ENCODE measurements at regions not wholly inside any gene's neighbourhood (a gene's known extent, or its start where the extent isn't known, plus 50 kb on each side); places are given as distances from the start of the nearest gene placed in this dataset.

DNA sequence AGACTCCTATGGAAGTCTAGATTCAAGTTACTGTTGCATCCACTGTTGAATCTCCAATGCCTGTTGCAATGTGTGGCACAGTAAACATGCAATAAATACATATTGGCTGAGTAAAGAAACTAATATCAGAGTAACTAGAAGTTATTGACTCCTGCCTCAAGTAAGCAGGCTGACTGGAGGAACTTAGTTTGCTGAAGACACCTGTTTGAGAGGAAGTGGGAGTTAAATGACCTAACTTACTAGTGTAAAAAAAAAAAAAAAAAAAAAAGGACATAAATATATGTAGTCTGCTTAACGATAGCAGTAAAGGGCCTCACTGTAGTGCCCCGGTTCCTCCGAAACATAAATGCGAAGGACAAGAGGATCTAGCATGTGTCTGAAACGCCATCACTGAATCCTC is 249.8 kb upstream of the PRDM1 start:
- in situ Hi-C loops (cut with HindIII; ENCODE audit: extremely low pct_ligation_motif_present, low pct_unique_long_range_greater_than_20kb): loop anchor here (25.0 kb wide), 1 partner anchor 349 kb away; no protein-coding TSS in a partner anchor
- intact Hi-C loops (cut with micrococcal nuclease; ENCODE audit: unreplicated experiment): no loop called here

More for the DNA sequence above, 249.8 kb upstream of the PRDM1 start:
- no peaks in the 10 kb centered on the region for H3K4me1 ChIP-seq (ENCODE audit: insufficient read depth, low read length)
- no peaks in the 10 kb centered on the region for H4K20me1 ChIP-seq (ENCODE audit: insufficient read depth, low read length)
- no peaks in the 10 kb centered on the region for H3K79me2 ChIP-seq (ENCODE audit: insufficient read depth, low read length)
- FAIRE-seq: no peak
- no TSS peak for BruUV-seq (replicated peaks)
- ChIA-PET CTCF (ENCODE audit: low intra/inter-chr PET ratio, low total read pairs) (no interaction called here), POLR2A (no interaction called here)
- DNase-seq (ENCODE audit: low spot score): no peak
- H3K27ac ChIP-seq (ENCODE audit: extremely low read length, insufficient read depth, low read length): no peak overlapping the region
- no peak overlapping the region for H3K4me3 ChIP-seq (replicated peaks in 1 of 3; ENCODE audit: insufficient read depth in 1 of 3, low read depth in 2 of 3, low read length in 3 of 3)
- no peaks in the 10 kb centered on the region for H3K27me3 ChIP-seq (ENCODE audit: control insufficient read depth in 1 of 2, insufficient read depth in 2 of 2, low read length in 2 of 2)
- no peaks in the 10 kb centered on the region for H3K9me3 ChIP-seq (ENCODE audit: low read length)
- WGBS (ENCODE audit: low lambda C conversion rate): 59% methylated on average over 5 of the region's 5 CpGs
- H3K9ac ChIP-seq (ENCODE audit: insufficient read depth, low read depth, low read length): no peak overlapping the region
- H2AFZ ChIP-seq (ENCODE audit: low read length): no peak overlapping the region
- no peak for ATAC-seq
- no peak overlapping the region for H3K4me2 ChIP-seq (ENCODE audit: low read depth, low read length)
- no peak for TF ChIP-seq TERF1 (CRISPR knock-in tag; IDR thresholded peaks at IDR 0.05)
- no peak for TF ChIP-seq EHMT2 (IDR thresholded peaks at IDR 0.05; ENCODE audit: borderline replicate concordance, low read depth, low read length)
- no peak for TF ChIP-seq RXRB (CRISPR knock-in tag; IDR thresholded peaks at IDR 0.05; ENCODE audit: borderline replicate concordance)
- TF ChIP-seq, protein P1, sequence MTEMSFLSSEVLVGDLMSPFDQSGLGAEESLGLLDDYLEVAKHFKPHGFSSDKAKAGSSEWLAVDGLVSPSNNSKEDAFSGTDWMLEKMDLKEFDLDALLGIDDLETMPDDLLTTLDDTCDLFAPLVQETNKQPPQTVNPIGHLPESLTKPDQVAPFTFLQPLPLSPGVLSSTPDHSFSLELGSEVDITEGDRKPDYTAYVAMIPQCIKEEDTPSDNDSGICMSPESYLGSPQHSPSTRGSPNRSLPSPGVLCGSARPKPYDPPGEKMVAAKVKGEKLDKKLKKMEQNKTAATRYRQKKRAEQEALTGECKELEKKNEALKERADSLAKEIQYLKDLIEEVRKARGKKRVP (CRISPR knock-in tag; IDR thresholded peaks at IDR 0.05): no peak
- TF ChIP-seq, protein P2, sequence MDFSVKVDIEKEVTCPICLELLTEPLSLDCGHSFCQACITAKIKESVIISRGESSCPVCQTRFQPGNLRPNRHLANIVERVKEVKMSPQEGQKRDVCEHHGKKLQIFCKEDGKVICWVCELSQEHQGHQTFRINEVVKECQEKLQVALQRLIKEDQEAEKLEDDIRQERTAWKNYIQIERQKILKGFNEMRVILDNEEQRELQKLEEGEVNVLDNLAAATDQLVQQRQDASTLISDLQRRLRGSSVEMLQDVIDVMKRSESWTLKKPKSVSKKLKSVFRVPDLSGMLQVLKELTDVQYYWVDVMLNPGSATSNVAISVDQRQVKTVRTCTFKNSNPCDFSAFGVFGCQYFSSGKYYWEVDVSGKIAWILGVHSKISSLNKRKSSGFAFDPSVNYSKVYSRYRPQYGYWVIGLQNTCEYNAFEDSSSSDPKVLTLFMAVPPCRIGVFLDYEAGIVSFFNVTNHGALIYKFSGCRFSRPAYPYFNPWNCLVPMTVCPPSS (IDR thresholded peaks at IDR 0.05): no peak
- TF ChIP-seq SNAPC2 (CRISPR knock-in tag; IDR thresholded peaks at IDR 0.05): no peak
- TF ChIP-seq MXI1 (IDR thresholded peaks at IDR 0.05; ENCODE audit: borderline replicate concordance, low read depth, low read length): no peak
- TF ChIP-seq CREM (IDR thresholded peaks at IDR 0.05): no peak
- no peak for TF ChIP-seq CREM (CRISPR knock-in tag; IDR thresholded peaks at IDR 0.05)
- TF ChIP-seq E2F1 (CRISPR knock-in tag; IDR thresholded peaks at IDR 0.05): no peak
- no peak for TF ChIP-seq ERF (CRISPR knock-in tag; IDR thresholded peaks at IDR 0.05)
- TF ChIP-seq, protein P3, sequence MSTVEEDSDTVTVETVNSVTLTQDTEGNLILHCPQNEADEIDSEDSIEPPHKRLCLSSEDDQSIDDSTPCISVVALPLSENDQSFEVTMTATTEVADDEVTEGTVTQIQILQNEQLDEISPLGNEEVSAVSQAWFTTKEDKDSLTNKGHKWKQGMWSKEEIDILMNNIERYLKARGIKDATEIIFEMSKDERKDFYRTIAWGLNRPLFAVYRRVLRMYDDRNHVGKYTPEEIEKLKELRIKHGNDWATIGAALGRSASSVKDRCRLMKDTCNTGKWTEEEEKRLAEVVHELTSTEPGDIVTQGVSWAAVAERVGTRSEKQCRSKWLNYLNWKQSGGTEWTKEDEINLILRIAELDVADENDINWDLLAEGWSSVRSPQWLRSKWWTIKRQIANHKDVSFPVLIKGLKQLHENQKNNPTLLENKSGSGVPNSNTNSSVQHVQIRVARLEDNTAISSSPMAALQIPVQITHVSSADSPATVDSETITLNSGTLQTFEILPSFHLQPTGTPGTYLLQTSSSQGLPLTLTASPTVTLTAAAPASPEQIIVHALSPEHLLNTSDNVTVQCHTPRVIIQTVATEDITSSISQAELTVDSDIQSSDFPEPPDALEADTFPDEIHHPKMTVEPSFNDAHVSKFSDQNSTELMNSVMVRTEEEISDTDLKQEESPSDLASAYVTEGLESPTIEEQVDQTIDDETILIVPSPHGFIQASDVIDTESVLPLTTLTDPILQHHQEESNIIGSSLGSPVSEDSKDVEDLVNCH (CRISPR knock-in tag; IDR thresholded peaks at IDR 0.05): no peak
- TF ChIP-seq ZBTB21 (CRISPR knock-in tag; IDR thresholded peaks at IDR 0.05): no peak
- no peak for TF ChIP-seq KDM4B (CRISPR knock-in tag; IDR thresholded peaks at IDR 0.05)
- no peak for TF ChIP-seq ZNF75D (CRISPR knock-in tag; IDR thresholded peaks at IDR 0.05; ENCODE audit: borderline replicate concordance)
- no peak for TF ChIP-seq ZNF530 (CRISPR knock-in tag; IDR thresholded peaks at IDR 0.05; ENCODE audit: low read depth)
- TF ChIP-seq ARID2 (CRISPR knock-in tag; IDR thresholded peaks at IDR 0.05; ENCODE audit: borderline replicate concordance): no peak
- TF ChIP-seq, protein P4, sequence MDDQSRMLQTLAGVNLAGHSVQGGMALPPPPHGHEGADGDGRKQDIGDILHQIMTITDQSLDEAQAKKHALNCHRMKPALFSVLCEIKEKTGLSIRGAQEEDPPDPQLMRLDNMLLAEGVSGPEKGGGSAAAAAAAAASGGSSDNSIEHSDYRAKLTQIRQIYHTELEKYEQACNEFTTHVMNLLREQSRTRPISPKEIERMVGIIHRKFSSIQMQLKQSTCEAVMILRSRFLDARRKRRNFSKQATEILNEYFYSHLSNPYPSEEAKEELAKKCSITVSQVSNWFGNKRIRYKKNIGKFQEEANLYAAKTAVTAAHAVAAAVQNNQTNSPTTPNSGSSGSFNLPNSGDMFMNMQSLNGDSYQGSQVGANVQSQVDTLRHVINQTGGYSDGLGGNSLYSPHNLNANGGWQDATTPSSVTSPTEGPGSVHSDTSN (CRISPR knock-in tag; IDR thresholded peaks at IDR 0.05; ENCODE audit: borderline replicate concordance): no peak
- no peaks in the 10 kb centered on the region for H3K36me3 ChIP-seq (replicated peaks in 1 of 2; ENCODE audit: control insufficient read depth in 1 of 2, insufficient read depth in 2 of 2, low read length in 2 of 2)
